Peyer's patch (tissue), 4 donors: ENCODE measurements at regions not wholly inside any gene's neighbourhood (a gene's known extent, or its start where the extent isn't known, plus 50 kb on each side); places are given as distances from the start of the nearest gene placed in this dataset.

Source experiments
- POLR2A ChIP-seq, 2 donors: fragments of 450-650 bp; IDR thresholded peaks; one replicate each; pipeline ENCODE4 v1.5.1; 2017; ENCODE audit warnings: antibody characterized with exemption in 2 of 2, mild to moderate bottlenecking in 2 of 2, moderate library complexity in 2 of 2
- TF ChIP-seq, protein P1 (sequence below), 6 experiments: fragments of 450-650 bp in 4 of 6; fragments of 200-600 bp in 2 of 6; sonication (generic) in 1 of 6; IDR thresholded peaks; one replicate each; pipeline ENCODE4 v1.5.1; 2017 to 2019; ENCODE audit warnings: antibody characterized with exemption in 6 of 6, mild to moderate bottlenecking in 3 of 6, moderate library complexity in 1 of 6

GRCh38 chr4:32958586-32958985 lies 2238.4 kb downstream of the PCDH7 start:
- TF ChIP-seq, protein P1, sequence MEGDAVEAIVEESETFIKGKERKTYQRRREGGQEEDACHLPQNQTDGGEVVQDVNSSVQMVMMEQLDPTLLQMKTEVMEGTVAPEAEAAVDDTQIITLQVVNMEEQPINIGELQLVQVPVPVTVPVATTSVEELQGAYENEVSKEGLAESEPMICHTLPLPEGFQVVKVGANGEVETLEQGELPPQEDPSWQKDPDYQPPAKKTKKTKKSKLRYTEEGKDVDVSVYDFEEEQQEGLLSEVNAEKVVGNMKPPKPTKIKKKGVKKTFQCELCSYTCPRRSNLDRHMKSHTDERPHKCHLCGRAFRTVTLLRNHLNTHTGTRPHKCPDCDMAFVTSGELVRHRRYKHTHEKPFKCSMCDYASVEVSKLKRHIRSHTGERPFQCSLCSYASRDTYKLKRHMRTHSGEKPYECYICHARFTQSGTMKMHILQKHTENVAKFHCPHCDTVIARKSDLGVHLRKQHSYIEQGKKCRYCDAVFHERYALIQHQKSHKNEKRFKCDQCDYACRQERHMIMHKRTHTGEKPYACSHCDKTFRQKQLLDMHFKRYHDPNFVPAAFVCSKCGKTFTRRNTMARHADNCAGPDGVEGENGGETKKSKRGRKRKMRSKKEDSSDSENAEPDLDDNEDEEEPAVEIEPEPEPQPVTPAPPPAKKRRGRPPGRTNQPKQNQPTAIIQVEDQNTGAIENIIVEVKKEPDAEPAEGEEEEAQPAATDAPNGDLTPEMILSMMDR (IDR thresholded peaks at IDR 0.05): no peak
- TF ChIP-seq POLR2A (IDR thresholded peaks at IDR 0.05): no peak
